ENCODE measurements at regions not wholly inside any gene's neighbourhood (a gene's known extent, or its start where the extent isn't known, plus 50 kb on each side); places are given as distances from the start of the nearest gene placed in this dataset.

GRCh38 chr19:30781047-30781446 lies 408.9 kb downstream of the ZNF536 start:
- no peak for DNase-seq (ENCODE audit: low read depth, low spot score)
- in situ Hi-C loops (cut with HindIII; ENCODE audit: low sequenced_read_pairs) = no loop called here
- H3K4me3 ChIP-seq (ENCODE audit: low read depth, low read length) = no peak overlapping the region
- no peak for TF ChIP-seq CTCF (IDR thresholded peaks at IDR 0.05; ENCODE audit: low read depth, low read length)

- DNase-seq (ENCODE audit: low read depth, low spot score) = no peak
- no peak overlapping the region for H3K4me3 ChIP-seq (ENCODE audit: low read depth, low read length)
- in situ Hi-C loops (cut with HindIII; ENCODE audit: low sequenced_read_pairs) = no loop called here
- TF ChIP-seq CTCF (IDR thresholded peaks at IDR 0.05; ENCODE audit: low read depth, low read length) = no peak
Measured at GRCh38 chr19:30780456-30780855, 408.3 kb downstream of the ZNF536 start.

GRCh38 chr19:30780032-30780431 lies 407.8 kb downstream of the ZNF536 start:
- H3K4me3 ChIP-seq (ENCODE audit: low read depth, low read length) = no peak overlapping the region
- in situ Hi-C loops (cut with HindIII; ENCODE audit: low sequenced_read_pairs) = no loop called here
- no peak for DNase-seq (ENCODE audit: low read depth, low spot score)
- no peak for TF ChIP-seq CTCF (IDR thresholded peaks at IDR 0.05; ENCODE audit: low read depth, low read length)

GRCh38 chr19:30778961-30779715 lies 407.0 kb downstream of the ZNF536 start:
- DNase-seq (ENCODE audit: low read depth, low spot score) = no peak
- no peak for TF ChIP-seq CTCF (IDR thresholded peaks at IDR 0.05; ENCODE audit: low read depth, low read length)
- in situ Hi-C loops (cut with HindIII; ENCODE audit: low sequenced_read_pairs) = no loop called here
- H3K4me3 ChIP-seq (ENCODE audit: low read depth, low read length) = no peak overlapping the region

- in situ Hi-C loops (cut with HindIII; ENCODE audit: low sequenced_read_pairs) = no loop called here
- TF ChIP-seq CTCF (IDR thresholded peaks at IDR 0.05; ENCODE audit: low read depth, low read length) = no peak
- no peak for DNase-seq (ENCODE audit: low read depth, low spot score)
- no peak overlapping the region for H3K4me3 ChIP-seq (ENCODE audit: low read depth, low read length)
Measured at GRCh38 chr19:30778061-30778460, 405.9 kb downstream of the ZNF536 start.

GRCh38 chr19:30775956-30776355 lies 403.8 kb downstream of the ZNF536 start:
- no peak for TF ChIP-seq CTCF (IDR thresholded peaks at IDR 0.05; ENCODE audit: low read depth, low read length)
- in situ Hi-C loops (cut with HindIII; ENCODE audit: low sequenced_read_pairs) = no loop called here
- H3K4me3 ChIP-seq (ENCODE audit: low read depth, low read length) = no peak overlapping the region
- no peak for DNase-seq (ENCODE audit: low read depth, low spot score)

All from astrocyte of the spinal cord (primary cell).